GM12891 (cell line): ENCODE measurements at regions not wholly inside any gene's neighbourhood (a gene's known extent, or its start where the extent isn't known, plus 50 kb on each side); places are given as distances from the start of the nearest gene placed in this dataset.

Source experiments
- PAX5 ChIP-seq: IDR thresholded peaks from 2 replicates; pipeline ENCODE4 v1.6.1; 2011; ENCODE audit warnings: low read length, moderate library complexity, mild to moderate bottlenecking; ENCODE audit not compliant: insufficient read depth, severe bottlenecking
- POLR2A ChIP-seq: IDR thresholded peaks from 2 replicates; pipeline ENCODE4 v1.6.1; 2011; ENCODE audit warnings: low read depth, low read length, control low read depth
- POLR2AphosphoS5 ChIP-seq: IDR thresholded peaks from 2 replicates; pipeline ENCODE4 v1.6.1; 2011; ENCODE audit warnings: low read depth, low read length, control low read depth
- TAF1 ChIP-seq: IDR thresholded peaks from 2 replicates; pipeline ENCODE4 v1.6.1; 2011; ENCODE audit warnings: low read depth, low read length, control low read depth

- TF ChIP-seq POLR2A: no peak
- no peak for TF ChIP-seq POLR2AphosphoS5
- TF ChIP-seq TAF1: no peak
- no peak for TF ChIP-seq PAX5
Measured at GRCh38 chr5:171599411-171599810, 180.0 kb downstream of the FGF18 start.
